Liver (tissue), 3 donors: ENCODE measurements at regions not wholly inside any gene's neighbourhood (a gene's known extent, or its start where the extent isn't known, plus 50 kb on each side); places are given as distances from the start of the nearest gene placed in this dataset.

ENCODE experiments used
- EGR1 ChIP-seq, 2 donors: IDR thresholded peaks; 2 replicates each; pipeline ENCODE4 v1.6.1; 2016 to 2018; ENCODE audit warnings: antibody characterized with exemption in 2 of 2, low read depth in 2 of 2
- FOXA1 ChIP-seq: IDR thresholded peaks from 2 replicates; pipeline ENCODE4 v1.6.1; 2016; ENCODE audit warnings: antibody characterized with exemption
- RAD21 ChIP-seq, 2 donors: IDR thresholded peaks; 2 replicates each; pipeline ENCODE4 v1.6.1; 2016; ENCODE audit warnings: antibody characterized with exemption in 2 of 2, mild to moderate bottlenecking in 2 of 2
- TAF1 ChIP-seq: conservative IDR thresholded peaks from 2 replicates; pipeline ENCODE4 v1.6.1; 2016; ENCODE audit warnings: antibody characterized with exemption, mild to moderate bottlenecking
- YY1 ChIP-seq: IDR thresholded peaks from 2 replicates; pipeline ENCODE4 v1.6.1; 2016; ENCODE audit warnings: antibody characterized with exemption, mild to moderate bottlenecking
- TF ChIP-seq, protein P1 (sequence below): fragments of 150-350 bp; IDR thresholded peaks from 2 replicates; pipeline ENCODE4 v1.5.1; 2017; ENCODE audit warnings: improper control_type of control experiment, low read depth, low read length; ENCODE audit not compliant: missing input control
- TF ChIP-seq, protein P2 (sequence below): IDR thresholded peaks from 2 replicates; pipeline ENCODE4 v1.6.1; 2016; ENCODE audit warnings: antibody characterized with exemption
- TF ChIP-seq, protein P3 (sequence below): IDR thresholded peaks from 2 replicates; pipeline ENCODE4 v1.6.1; 2016; ENCODE audit warnings: antibody characterized with exemption, mild to moderate bottlenecking
- TF ChIP-seq, protein P4 (sequence below): IDR thresholded peaks from 2 replicates; pipeline ENCODE4 v1.6.1; 2016; ENCODE audit warnings: antibody characterized with exemption
- donor health status: healthy.
- donor health status: healthy.

DNA sequence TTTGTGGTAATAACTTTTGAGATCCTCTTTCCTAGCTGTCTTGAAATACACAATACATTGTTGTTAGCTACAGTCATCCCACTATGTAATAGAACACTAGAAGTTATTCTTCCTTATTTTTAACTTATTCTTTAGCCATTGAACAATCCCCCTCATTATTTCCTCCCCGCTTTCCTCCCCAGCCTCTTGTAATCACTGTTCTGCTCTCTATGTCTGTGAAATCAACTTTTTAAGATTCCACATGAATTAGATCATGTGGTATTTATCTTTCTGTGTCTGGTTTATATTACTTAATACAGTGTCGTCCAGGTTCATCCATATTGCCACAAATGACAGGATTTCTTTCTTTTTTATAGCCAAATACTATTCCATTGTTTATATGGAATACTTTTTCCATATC is 72.9 kb downstream of the SLC10A2 start:
- TF ChIP-seq, protein P1, sequence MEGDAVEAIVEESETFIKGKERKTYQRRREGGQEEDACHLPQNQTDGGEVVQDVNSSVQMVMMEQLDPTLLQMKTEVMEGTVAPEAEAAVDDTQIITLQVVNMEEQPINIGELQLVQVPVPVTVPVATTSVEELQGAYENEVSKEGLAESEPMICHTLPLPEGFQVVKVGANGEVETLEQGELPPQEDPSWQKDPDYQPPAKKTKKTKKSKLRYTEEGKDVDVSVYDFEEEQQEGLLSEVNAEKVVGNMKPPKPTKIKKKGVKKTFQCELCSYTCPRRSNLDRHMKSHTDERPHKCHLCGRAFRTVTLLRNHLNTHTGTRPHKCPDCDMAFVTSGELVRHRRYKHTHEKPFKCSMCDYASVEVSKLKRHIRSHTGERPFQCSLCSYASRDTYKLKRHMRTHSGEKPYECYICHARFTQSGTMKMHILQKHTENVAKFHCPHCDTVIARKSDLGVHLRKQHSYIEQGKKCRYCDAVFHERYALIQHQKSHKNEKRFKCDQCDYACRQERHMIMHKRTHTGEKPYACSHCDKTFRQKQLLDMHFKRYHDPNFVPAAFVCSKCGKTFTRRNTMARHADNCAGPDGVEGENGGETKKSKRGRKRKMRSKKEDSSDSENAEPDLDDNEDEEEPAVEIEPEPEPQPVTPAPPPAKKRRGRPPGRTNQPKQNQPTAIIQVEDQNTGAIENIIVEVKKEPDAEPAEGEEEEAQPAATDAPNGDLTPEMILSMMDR, result no peak
- TF ChIP-seq, protein P2, sequence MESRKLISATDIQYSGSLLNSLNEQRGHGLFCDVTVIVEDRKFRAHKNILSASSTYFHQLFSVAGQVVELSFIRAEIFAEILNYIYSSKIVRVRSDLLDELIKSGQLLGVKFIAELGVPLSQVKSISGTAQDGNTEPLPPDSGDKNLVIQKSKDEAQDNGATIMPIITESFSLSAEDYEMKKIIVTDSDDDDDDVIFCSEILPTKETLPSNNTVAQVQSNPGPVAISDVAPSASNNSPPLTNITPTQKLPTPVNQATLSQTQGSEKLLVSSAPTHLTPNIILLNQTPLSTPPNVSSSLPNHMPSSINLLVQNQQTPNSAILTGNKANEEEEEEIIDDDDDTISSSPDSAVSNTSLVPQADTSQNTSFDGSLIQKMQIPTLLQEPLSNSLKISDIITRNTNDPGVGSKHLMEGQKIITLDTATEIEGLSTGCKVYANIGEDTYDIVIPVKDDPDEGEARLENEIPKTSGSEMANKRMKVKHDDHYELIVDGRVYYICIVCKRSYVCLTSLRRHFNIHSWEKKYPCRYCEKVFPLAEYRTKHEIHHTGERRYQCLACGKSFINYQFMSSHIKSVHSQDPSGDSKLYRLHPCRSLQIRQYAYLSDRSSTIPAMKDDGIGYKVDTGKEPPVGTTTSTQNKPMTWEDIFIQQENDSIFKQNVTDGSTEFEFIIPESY, result no peak
- TF ChIP-seq, protein P3, sequence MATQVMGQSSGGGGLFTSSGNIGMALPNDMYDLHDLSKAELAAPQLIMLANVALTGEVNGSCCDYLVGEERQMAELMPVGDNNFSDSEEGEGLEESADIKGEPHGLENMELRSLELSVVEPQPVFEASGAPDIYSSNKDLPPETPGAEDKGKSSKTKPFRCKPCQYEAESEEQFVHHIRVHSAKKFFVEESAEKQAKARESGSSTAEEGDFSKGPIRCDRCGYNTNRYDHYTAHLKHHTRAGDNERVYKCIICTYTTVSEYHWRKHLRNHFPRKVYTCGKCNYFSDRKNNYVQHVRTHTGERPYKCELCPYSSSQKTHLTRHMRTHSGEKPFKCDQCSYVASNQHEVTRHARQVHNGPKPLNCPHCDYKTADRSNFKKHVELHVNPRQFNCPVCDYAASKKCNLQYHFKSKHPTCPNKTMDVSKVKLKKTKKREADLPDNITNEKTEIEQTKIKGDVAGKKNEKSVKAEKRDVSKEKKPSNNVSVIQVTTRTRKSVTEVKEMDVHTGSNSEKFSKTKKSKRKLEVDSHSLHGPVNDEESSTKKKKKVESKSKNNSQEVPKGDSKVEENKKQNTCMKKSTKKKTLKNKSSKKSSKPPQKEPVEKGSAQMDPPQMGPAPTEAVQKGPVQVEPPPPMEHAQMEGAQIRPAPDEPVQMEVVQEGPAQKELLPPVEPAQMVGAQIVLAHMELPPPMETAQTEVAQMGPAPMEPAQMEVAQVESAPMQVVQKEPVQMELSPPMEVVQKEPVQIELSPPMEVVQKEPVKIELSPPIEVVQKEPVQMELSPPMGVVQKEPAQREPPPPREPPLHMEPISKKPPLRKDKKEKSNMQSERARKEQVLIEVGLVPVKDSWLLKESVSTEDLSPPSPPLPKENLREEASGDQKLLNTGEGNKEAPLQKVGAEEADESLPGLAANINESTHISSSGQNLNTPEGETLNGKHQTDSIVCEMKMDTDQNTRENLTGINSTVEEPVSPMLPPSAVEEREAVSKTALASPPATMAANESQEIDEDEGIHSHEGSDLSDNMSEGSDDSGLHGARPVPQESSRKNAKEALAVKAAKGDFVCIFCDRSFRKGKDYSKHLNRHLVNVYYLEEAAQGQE, result no peak
- TF ChIP-seq RAD21 (IDR thresholded peaks at IDR 0.05) (no peak), FOXA1 (no peak), EGR1 (IDR thresholded peaks at IDR 0.05; ENCODE audit: low read depth in 2 of 2) (no peak), YY1 (no peak), TAF1 (no peak)
- TF ChIP-seq, protein P4, sequence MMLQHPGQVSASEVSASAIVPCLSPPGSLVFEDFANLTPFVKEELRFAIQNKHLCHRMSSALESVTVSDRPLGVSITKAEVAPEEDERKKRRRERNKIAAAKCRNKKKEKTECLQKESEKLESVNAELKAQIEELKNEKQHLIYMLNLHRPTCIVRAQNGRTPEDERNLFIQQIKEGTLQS, result no peak
